HepG2 (cell line): ENCODE measurements at regions not wholly inside any gene's neighbourhood (a gene's known extent, or its start where the extent isn't known, plus 50 kb on each side); places are given as distances from the start of the nearest gene placed in this dataset.

Source experiments
- ATAC-seq: fragments of 200-7000 bp; cut with Tn5 transposase; 3 replicates; pipeline ENCODE4 v1.9.1; 2020; ENCODE audit warnings: mild to moderate bottlenecking, moderate library complexity
- BruUV-seq: library from RNA; stranded (reverse); fragments of 400-500 nt; replicated peaks from 2 replicates; lab custom pipeline; 2021; lab: Mats Ljungman, UMichigan
- CTCF ChIA-PET: fragments of 300-600 bp; formaldehyde crosslinking; extraction: SDS; loops from one replicate; lab custom pipeline; 2021; ENCODE audit warnings: low total read pairs, inconsistent platforms, low intra/inter-chr PET ratio; lab: Yijun Ruan, JAX
- POLR2A ChIA-PET: fragments of 350-600 bp; sonication (Branson Sonifier 250); formaldehyde crosslinking; loops from one replicate; lab custom pipeline; 2020; ENCODE audit warnings: antibody characterized with exemption, inconsistent platforms; lab: Yijun Ruan, JAX
- DNase-seq: peaks from one replicate; pipeline ENCODE4 v3.0.0-alpha.2; 2015; ENCODE audit warnings: low spot score
- FAIRE-seq: peaks from 3 replicates; lab custom pipeline; 2011; peaks lifted over from hg19 to GRCh38; lab: Jason Lieb, UNC
- H2AFZ ChIP-seq: one replicate; pipeline ENCODE4 v1.6.1; 2011; ENCODE audit warnings: low read length, inconsistent platforms
- H3K27ac ChIP-seq: fragments of 300-600 bp; 3 replicates; pipeline ENCODE4 v1.8.0; 2011; ENCODE audit warnings: mixed run types, mild to moderate bottlenecking, mixed read lengths, low read length, inconsistent platforms; ENCODE audit not compliant: insufficient read depth; ENCODE audit errors: extremely low read length
- H3K27me3 ChIP-seq, 2 experiments: fragments of 200-600 bp in 1 of 2; 2 replicates in 1 of 2; 3 replicates in 1 of 2; pipeline versions ENCODE4 v1.6.0 to v1.8.0; 2011; ENCODE audit warnings: low read length in 2 of 2, mild to moderate bottlenecking in 2 of 2, moderate library complexity in 2 of 2, inconsistent platforms in 1 of 2; ENCODE audit not compliant: insufficient read depth in 2 of 2, control insufficient read depth in 1 of 2
- H3K36me3 ChIP-seq, 2 experiments: fragments of 200-600 bp in 1 of 2; replicated peaks in 1 of 2; 2 replicates in 1 of 2; 3 replicates in 1 of 2; pipeline versions ENCODE4 v1.5.1 to v1.8.0; 2011; ENCODE audit warnings: low read length in 2 of 2, inconsistent platforms in 1 of 2; ENCODE audit not compliant: insufficient read depth in 2 of 2, control insufficient read depth in 1 of 2
- H3K4me1 ChIP-seq: 2 replicates; pipeline ENCODE4 v1.5.1; 2012; ENCODE audit warnings: low read length, inconsistent platforms; ENCODE audit not compliant: insufficient read depth
- H3K4me2 ChIP-seq: 2 replicates; pipeline ENCODE4 v1.6.0; 2011; ENCODE audit warnings: low read depth, low read length, inconsistent platforms
- H3K4me3 ChIP-seq, 3 experiments: fragments of 200-600 bp in 1 of 3; sonication (generic), shearing (Covaris generic) in 1 of 3; replicated peaks in 1 of 3; 2 replicates each; pipeline ENCODE4 v1.5.1; 2011 to 2016; ENCODE audit warnings: low read length in 3 of 3, inconsistent platforms in 2 of 3, low read depth in 2 of 3, mild to moderate bottlenecking in 2 of 3, control low read depth in 1 of 3, mixed read lengths in 1 of 3; ENCODE audit not compliant: insufficient read depth in 1 of 3
- H3K79me2 ChIP-seq: one replicate; pipeline ENCODE4 v1.6.1; 2011; ENCODE audit warnings: low read length, inconsistent platforms; ENCODE audit not compliant: insufficient read depth
- H3K9ac ChIP-seq: 2 replicates; pipeline ENCODE4 v1.6.0; 2011; ENCODE audit warnings: mild to moderate bottlenecking, low read depth, low read length, inconsistent platforms; ENCODE audit not compliant: insufficient read depth
- H3K9me3 ChIP-seq: 2 replicates; pipeline ENCODE4 v1.5.1; 2012; ENCODE audit warnings: mild to moderate bottlenecking, low read length
- H4K20me1 ChIP-seq: 2 replicates; pipeline ENCODE4 v1.6.0; 2011; ENCODE audit warnings: inconsistent platforms, mild to moderate bottlenecking, low read length, moderate library complexity; ENCODE audit not compliant: insufficient read depth
- AGO1 ChIP-seq: fragments of 200-400 bp; formaldehyde crosslinking; IDR thresholded peaks from 2 replicates; pipeline ENCODE4 v1.6.1; 2017; ENCODE audit warnings: mild to moderate bottlenecking, low read depth, low read length, moderate library complexity; ENCODE audit not compliant: poor library complexity, severe bottlenecking
- DMAP1 ChIP-seq: IDR thresholded peaks from 2 replicates; pipeline ENCODE4 v1.6.1; 2016
- EED ChIP-seq: sonication (generic); formaldehyde crosslinking; IDR thresholded peaks from 2 replicates; pipeline ENCODE4 v1.5.0; 2020; ENCODE audit warnings: mild to moderate bottlenecking, missing genetic modification reagents
- FOXP1 ChIP-seq, 2 experiments: fragments of 450-650 bp in 1 of 2; IDR thresholded peaks; 2 replicates each; pipeline ENCODE4 v1.6.1; 2017 to 2018; ENCODE audit warnings: antibody characterized with exemption in 1 of 2
- GTF3A ChIP-seq: sonication (generic); formaldehyde crosslinking; conservative IDR thresholded peaks from 2 replicates; pipeline ENCODE4 v1.4.0; 2020; ENCODE audit warnings: mild to moderate bottlenecking, missing genetic modification reagents
- MAFF ChIP-seq: IDR thresholded peaks from 2 replicates; pipeline ENCODE4 v1.6.1; 2011; ENCODE audit warnings: low read depth, low read length, improper control_type of control experiment
- MAFK ChIP-seq, 2 experiments: IDR thresholded peaks in 1 of 2; conservative IDR thresholded peaks in 1 of 2; 2 replicates each; pipeline ENCODE4 v1.6.1; 2011; ENCODE audit warnings: improper control_type of control experiment in 2 of 2, low read length in 2 of 2
- NFE2L2 ChIP-seq: fragments of 150-350 bp; IDR thresholded peaks from 2 replicates; pipeline ENCODE4 v1.6.1; 2014; ENCODE audit warnings: low read length
- PAWR ChIP-seq: sonication (generic); formaldehyde crosslinking; IDR thresholded peaks from 2 replicates; pipeline ENCODE4 v1.4.0; 2020; ENCODE audit warnings: missing genetic modification reagents, mild to moderate bottlenecking, borderline replicate concordance
- ZNF232 ChIP-seq: sonication (generic); formaldehyde crosslinking; IDR thresholded peaks from 2 replicates; pipeline ENCODE4 v1.4.0; 2020; ENCODE audit warnings: missing genetic modification reagents, borderline replicate concordance
- ZNF629 ChIP-seq: sonication (generic); formaldehyde crosslinking; conservative IDR thresholded peaks from 2 replicates; pipeline ENCODE4 v1.5.0; 2020; ENCODE audit warnings: missing genetic modification reagents
- WGBS: methylation state at CpG from one replicate; pipeline ENCODE4 v1.1.6; 2017; ENCODE audit warnings: low lambda C conversion rate; 5-methylcytosine and 5-hydroxymethylcytosine counted together
- in situ Hi-C: cut with HindIII; loops from 2 replicates; pipeline ENCODE4 v1.10.0; 2017; ENCODE audit warnings: low pct_unique_long_range_greater_than_20kb; ENCODE audit not compliant: extremely low pct_ligation_motif_present
- intact Hi-C: fragments of 100-400 bp; cut with micrococcal nuclease; formaldehyde crosslinking; loops from one replicate; pipeline ENCODE4 v1.10.0; 2022; ENCODE audit not compliant: unreplicated experiment
- TF ChIP-seq, protein P1 (sequence below): sonication (generic); formaldehyde crosslinking; IDR thresholded peaks from 2 replicates; pipeline ENCODE4 v1.4.0; 2020; ENCODE audit warnings: missing genetic modification reagents

DNA sequence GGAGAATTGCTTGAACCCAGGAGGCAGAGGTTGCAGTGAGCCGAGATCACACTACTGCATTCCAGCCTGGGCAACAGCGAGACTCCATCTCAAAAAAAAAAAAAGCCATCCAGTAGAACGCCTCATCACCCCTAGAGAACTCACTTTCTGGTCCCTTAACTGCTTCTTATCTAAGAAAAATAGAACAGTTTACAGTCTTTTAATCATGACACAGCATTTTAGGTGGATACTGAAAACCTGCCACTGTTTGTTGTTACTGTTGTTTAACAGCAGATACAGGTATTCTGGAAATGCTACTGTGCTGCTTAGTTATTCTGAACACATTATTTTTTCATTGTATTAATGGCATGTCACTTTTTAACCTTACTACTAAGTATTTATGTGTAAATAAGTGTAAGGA lies 624.3 kb upstream of the GHITM start:
- peaks cover 85% of the 10 kb centered on the region for H3K9me3 ChIP-seq
- H3K4me2 ChIP-seq = no peak overlapping the region
- H3K79me2 ChIP-seq = no peaks in the 10 kb centered on the region
- H3K27me3 ChIP-seq = no peaks in the 10 kb centered on the region; a peak in 1 of 5 replicates
- H3K4me1 ChIP-seq = no peaks in the 10 kb centered on the region
- H3K9ac ChIP-seq = no peak overlapping the region
- POLR2A ChIA-PET = no interaction called here
- TF ChIP-seq DMAP1 (no peak), ZNF232 (CRISPR knock-in tag) (no peak), MAFF (peak; percentile 49; the same call in 1 of the 2 replicates), AGO1 (no peak), EED (CRISPR knock-in tag) (no peak), FOXP1 (IDR thresholded peaks at IDR 0.05) (no peak), FOXP1 (CRISPR knock-in tag; IDR thresholded peaks at IDR 0.05) (no peak), NFE2L2 (peak; percentile 43; the same call in 1 of the 2 replicates), PAWR (CRISPR knock-in tag) (no peak), GTF3A (no peak), ZNF629 (no peak), MAFK (conservative IDR thresholded peaks at IDR 0.05 in 1 of 2, IDR thresholded peaks at IDR 0.05 in 1 of 2; ENCODE audit: low read length in 2 of 2) (peak; percentile 37 to 63; a peak in 2 of 4 replicates)
- TF ChIP-seq, protein P1, sequence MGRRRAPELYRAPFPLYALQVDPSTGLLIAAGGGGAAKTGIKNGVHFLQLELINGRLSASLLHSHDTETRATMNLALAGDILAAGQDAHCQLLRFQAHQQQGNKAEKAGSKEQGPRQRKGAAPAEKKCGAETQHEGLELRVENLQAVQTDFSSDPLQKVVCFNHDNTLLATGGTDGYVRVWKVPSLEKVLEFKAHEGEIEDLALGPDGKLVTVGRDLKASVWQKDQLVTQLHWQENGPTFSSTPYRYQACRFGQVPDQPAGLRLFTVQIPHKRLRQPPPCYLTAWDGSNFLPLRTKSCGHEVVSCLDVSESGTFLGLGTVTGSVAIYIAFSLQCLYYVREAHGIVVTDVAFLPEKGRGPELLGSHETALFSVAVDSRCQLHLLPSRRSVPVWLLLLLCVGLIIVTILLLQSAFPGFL = no peak
- H3K4me3 ChIP-seq = no peak overlapping the region
- BruUV-seq = no TSS peak
- CTCF ChIA-PET = no interaction called here
- FAIRE-seq (no peak), ATAC-seq (no peak), DNase-seq (no peak)
- no peak overlapping the region for H2AFZ ChIP-seq
- in situ Hi-C loops (no loop called here), intact Hi-C loops (no loop called here)
- no peak overlapping the region for H3K27ac ChIP-seq
- H4K20me1 ChIP-seq = no peaks in the 10 kb centered on the region
- WGBS = 13% methylated on average over 3 of the region's 3 CpGs
- H3K36me3 ChIP-seq = no peaks in the 10 kb centered on the region
